ENCODE measurements at regions not wholly inside any gene's neighbourhood (a gene's known extent, or its start where the extent isn't known, plus 50 kb on each side); places are given as distances from the start of the nearest gene placed in this dataset.

DNA sequence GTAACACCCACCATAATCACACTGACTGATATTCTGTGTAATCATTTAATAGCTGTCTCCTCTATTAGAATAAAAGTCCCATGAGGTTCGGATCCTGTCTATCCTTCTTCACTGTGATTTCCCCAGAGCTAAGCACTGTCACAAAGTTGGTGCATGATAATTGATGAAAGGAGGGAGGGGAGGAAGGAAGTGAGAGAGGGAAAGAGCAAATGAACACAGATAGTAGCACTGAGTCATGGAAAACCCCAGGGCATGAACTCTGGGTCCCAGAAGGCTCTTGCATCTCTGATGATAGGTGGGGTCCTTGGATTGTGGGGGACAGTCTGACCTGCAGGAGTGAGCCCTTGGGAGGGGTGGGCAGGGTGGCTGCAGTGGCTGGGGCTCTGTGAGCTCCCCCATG lies 294.1 kb downstream of the LRFN2 start:
- TF ChIP-seq, protein P1, sequence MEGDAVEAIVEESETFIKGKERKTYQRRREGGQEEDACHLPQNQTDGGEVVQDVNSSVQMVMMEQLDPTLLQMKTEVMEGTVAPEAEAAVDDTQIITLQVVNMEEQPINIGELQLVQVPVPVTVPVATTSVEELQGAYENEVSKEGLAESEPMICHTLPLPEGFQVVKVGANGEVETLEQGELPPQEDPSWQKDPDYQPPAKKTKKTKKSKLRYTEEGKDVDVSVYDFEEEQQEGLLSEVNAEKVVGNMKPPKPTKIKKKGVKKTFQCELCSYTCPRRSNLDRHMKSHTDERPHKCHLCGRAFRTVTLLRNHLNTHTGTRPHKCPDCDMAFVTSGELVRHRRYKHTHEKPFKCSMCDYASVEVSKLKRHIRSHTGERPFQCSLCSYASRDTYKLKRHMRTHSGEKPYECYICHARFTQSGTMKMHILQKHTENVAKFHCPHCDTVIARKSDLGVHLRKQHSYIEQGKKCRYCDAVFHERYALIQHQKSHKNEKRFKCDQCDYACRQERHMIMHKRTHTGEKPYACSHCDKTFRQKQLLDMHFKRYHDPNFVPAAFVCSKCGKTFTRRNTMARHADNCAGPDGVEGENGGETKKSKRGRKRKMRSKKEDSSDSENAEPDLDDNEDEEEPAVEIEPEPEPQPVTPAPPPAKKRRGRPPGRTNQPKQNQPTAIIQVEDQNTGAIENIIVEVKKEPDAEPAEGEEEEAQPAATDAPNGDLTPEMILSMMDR (IDR thresholded peaks at IDR 0.05), result no peak
- TF ChIP-seq POLR2A (IDR thresholded peaks at IDR 0.05), result no peak
